ENCODE measurements at regions not wholly inside any gene's neighbourhood (a gene's known extent, or its start where the extent isn't known, plus 50 kb on each side); places are given as distances from the start of the nearest gene placed in this dataset.

- TF ChIP-seq CTCF (IDR thresholded peaks at IDR 0.05) (no peak), POLR2A (IDR thresholded peaks at IDR 0.05) (no peak)
Measured at GRCh38 chr2:45194596-45194995, 185.3 kb upstream of the SIX2 start.
